ENCODE measurements at regions not wholly inside any gene's neighbourhood (a gene's known extent, or its start where the extent isn't known, plus 50 kb on each side); places are given as distances from the start of the nearest gene placed in this dataset.
A peak's percentile ranks its signal among the peaks of the same experiment; 100 is the strongest.

DNA sequence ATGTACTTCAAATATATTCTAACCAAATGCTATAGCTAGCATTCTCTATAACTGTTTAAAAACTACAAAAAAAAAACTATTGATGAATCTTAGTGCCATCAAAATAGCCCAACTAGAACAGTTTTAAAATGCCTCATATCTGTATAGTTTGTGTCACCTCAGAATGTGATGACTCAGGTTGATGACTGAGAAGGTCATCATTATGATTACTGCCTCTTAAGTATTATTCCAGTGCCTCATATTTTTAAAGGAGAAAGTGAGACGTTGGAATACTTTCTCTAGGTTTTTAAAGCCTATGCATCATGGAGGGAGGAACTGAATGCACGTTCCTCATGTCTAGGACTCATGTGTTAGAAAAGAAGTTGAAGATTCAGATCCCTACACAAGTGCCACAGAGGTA lies 88.2 kb downstream of the TMA16 start:
- DNase-seq: no peak

GRCh38 chr4:163587867-163588266 lies 93.4 kb downstream of the TMA16 start:
- no peak for DNase-seq

GRCh38 chr4:163588532-163588931 lies 94.0 kb downstream of the TMA16 start:
- DNase-seq: peak; percentile 29

- no peak for DNase-seq
Observed at GRCh38 chr4:163590103-163590502, 95.6 kb downstream of the TMA16 start.

- no peak for DNase-seq
Observed at GRCh38 chr4:163590619-163591264, 96.3 kb downstream of the TMA16 start.

DNA sequence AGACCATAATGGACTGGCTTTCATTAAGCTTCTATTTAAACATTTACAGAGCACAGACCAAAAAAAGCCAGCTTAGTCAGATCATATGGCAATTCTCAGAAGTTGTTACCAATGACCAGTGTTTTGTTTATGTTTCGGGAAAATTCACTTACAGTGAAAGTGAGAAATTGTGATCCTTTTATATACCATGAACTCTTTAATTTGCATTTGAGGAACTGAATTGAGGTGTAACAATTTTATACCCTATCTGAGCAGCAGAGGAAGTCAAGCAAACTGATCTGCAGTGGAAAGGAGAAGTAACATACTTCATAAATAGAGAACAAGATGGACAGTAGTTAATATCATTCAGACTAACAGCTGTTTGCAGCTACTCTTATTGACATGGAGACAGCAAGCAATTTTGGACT lies 97.1 kb downstream of the TMA16 start:
- DNase-seq: no peak

- peak; percentile 22 for DNase-seq
Observed at GRCh38 chr4:163592212-163592611, 97.7 kb downstream of the TMA16 start.

- DNase-seq: no peak
Observed at GRCh38 chr4:163595580-163595979, 101.1 kb downstream of the TMA16 start.

DNA sequence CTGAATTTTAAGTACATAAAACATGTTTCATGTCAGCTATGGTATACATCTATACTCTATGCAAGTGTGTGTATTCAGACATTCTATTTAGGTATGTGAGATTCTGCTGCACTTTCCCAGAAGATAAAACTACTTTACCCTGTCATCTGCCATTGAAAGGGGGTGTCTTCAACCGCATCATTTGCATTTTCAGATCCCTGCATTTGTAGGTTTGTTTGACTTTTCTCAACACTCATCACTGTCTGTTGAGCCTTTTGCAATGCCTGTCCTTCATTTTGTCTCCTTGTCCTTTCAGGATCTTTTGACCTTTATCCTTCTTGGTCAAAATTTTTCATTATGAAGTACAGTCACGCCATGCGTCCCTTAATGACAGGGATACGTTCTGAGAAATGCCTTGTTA lies 103.5 kb downstream of the TMA16 start:
- no peak for DNase-seq

DNA sequence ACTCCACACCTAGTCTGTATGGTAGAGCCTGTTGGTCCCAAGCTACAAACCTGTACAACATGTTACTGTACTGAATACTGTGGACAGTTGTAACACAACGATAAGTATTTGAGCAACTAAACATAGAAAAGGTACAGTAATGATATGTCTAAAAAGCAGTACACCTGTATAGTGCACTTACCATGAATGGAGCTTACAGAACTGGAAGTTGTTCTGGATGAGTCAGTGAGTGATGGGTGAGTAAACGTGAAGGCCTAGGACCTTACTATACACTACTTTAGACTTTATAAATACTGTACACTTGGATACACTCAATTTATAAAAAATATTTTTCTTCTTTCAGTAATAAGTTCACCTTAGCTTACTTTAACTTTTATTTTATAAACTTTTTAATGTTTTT lies 104.0 kb downstream of the TMA16 start:
- no peak for DNase-seq

GRCh38 chr4:163600727-163601126 lies 106.2 kb downstream of the TMA16 start:
- DNase-seq: no peak

DNA sequence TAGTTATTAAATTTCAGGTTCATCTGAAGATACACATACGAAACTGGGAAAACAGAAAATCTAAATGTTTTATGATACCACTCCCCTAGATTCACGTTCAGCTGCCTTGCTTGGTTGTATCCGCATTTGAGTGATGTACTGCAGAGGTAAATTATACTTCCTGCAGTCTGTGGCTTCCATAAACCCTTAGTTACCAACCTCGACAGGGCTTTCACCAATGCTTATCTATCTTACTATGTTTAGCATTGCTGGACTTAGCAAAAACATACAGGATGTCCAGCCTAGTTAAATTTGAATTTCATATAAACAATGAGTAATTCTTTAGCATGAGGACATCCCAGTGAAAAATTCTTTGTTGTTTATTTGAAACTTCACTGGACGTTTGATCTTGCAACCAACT lies 108.8 kb downstream of the TMA16 start:
- no peak for DNase-seq

GRCh38 chr4:163606896-163607691 lies 112.6 kb downstream of the TMA16 start:
- DNase-seq: no peak

DNA sequence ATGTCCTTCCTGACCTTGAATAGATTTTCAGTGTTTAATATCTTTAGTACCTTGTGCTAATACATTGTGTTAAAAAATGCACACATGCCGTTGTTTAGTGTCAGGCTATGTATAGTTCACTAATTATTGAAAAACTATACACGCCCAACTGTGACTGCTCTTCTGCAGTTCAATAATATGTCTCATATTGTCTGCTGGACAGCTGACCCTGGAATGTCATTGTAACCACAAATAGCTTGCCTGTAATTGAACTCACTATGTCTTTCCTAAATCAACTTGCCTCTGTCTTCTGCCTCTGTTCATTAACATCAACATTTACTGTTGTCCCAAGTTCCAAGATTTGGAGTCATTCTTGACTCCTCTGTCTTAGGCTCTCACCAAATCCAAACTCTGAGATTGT lies 114.5 kb downstream of the TMA16 start:
- no peak for DNase-seq

GRCh38 chr4:163610648-163611047 lies 116.2 kb downstream of the TMA16 start:
- DNase-seq: no peak

DNA sequence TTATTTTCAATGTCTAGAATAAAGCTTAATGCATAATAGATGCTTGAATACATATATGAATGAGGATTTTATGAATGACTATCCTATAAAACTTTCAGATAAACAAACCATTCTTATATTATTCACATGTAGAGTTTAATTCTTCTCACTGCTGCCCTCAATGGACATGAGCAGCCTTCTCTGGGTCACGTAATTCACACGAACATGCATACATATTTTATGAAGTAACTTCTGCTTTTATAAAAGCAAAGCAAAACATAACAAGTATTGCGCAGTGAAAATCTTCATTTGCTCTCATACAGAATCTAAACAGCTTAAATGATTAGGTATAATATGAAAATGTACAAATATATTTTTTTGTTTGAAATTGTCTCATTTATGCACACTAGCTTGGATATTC lies 116.7 kb downstream of the TMA16 start:
- no peak for DNase-seq

GRCh38 chr4:163611784-163612445 lies 117.4 kb downstream of the TMA16 start:
- no peak for DNase-seq

GRCh38 chr4:163612762-163613161 lies 118.3 kb downstream of the TMA16 start:
- no peak for DNase-seq

- DNase-seq: no peak
Observed at GRCh38 chr4:163613383-163613782, 118.9 kb downstream of the TMA16 start.

- DNase-seq: no peak
Observed at GRCh38 chr4:163614866-163615265, 120.4 kb downstream of the TMA16 start.

- DNase-seq: no peak
Observed at GRCh38 chr4:163618845-163619244, 124.4 kb downstream of the TMA16 start.

GRCh38 chr4:163620738-163621137 lies 126.2 kb downstream of the TMA16 start:
- DNase-seq: no peak

DNA sequence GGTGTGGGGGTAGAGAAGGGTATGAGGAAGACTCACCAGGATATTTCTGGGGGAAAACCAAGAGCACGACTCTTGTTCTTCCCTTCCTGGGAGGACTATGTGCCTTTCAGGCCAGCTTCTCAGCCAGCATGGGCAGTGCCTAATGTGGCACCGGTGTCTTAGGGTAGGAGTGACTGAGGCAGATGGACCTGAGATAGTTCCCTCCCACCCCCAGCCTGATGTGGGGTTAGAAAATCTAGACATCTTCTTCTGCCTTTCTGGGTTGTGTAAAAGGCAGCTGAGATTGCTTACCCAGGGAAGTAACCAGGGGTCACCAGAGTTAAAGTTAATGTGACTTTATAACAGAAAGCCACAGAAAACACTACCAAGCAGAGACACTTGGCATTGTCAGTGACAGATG lies 127.3 kb downstream of the TMA16 start:
- DNase-seq: no peak

GRCh38 chr4:163622379-163623035 lies 128.0 kb downstream of the TMA16 start:
- no peak for DNase-seq
